ENCODE measurements at regions not wholly inside any gene's neighbourhood (a gene's known extent, or its start where the extent isn't known, plus 50 kb on each side); places are given as distances from the start of the nearest gene placed in this dataset.

GRCh38 chr13:38590230-38590629, 96.6 kb upstream of the FREM2 start:
- TF ChIP-seq KDM1A (IDR thresholded peaks at IDR 0.05; ENCODE audit: borderline replicate concordance) (no peak), E2F4 (IDR thresholded peaks at IDR 0.05; ENCODE audit: low read depth, low read length) (no peak), RFX5 (IDR thresholded peaks at IDR 0.05; ENCODE audit: low read depth, low read length) (no peak), CHD4 (IDR thresholded peaks at IDR 0.05) (no peak), JUNB (IDR thresholded peaks at IDR 0.05) (no peak), RCOR1 (conservative IDR thresholded peaks at IDR 0.05; ENCODE audit: low read depth, low read length) (no peak), MTA3 (IDR thresholded peaks at IDR 0.05; ENCODE audit: borderline replicate concordance, low read length) (no peak), EED (IDR thresholded peaks at IDR 0.05; ENCODE audit: low read depth) (no peak), NFIC (IDR thresholded peaks at IDR 0.05; ENCODE audit: low read depth, low read length) (no peak), SUZ12 (IDR thresholded peaks at IDR 0.05; ENCODE audit: unreplicated experiment) (no peak), IRF4 (IDR thresholded peaks at IDR 0.05; ENCODE audit: low read depth, low read length) (no peak), RAD21 (IDR thresholded peaks at IDR 0.05; ENCODE audit: insufficient read depth, low read depth, low read length) (no peak), POLR2AphosphoS2 (IDR thresholded peaks at IDR 0.05; ENCODE audit: low read depth, low read length) (no peak), PRDM15 (CRISPR knock-in tag; IDR thresholded peaks at IDR 0.05) (no peak), CEBPB (IDR thresholded peaks at IDR 0.05; ENCODE audit: borderline replicate concordance in 1 of 2, low read depth in 2 of 2, low read length in 2 of 2) (no peak), TCF12 (IDR thresholded peaks at IDR 0.05; ENCODE audit: low read depth, low read length) (no peak), SREBF1 (IDR thresholded peaks at IDR 0.05; ENCODE audit: low read length) (no peak)
- Histone ChIP-seq H3K4me3 (no peak overlapping the region), H2AFZ (ENCODE audit: control insufficient read depth, low read depth, low read length) (no peak overlapping the region), H3K79me2 (ENCODE audit: control insufficient read depth, insufficient read depth, low read length) (no peaks in the 10 kb centered on the region), H4K20me1 (ENCODE audit: control insufficient read depth, insufficient read depth) (no peaks in the 10 kb centered on the region), H3K4me1 (ENCODE audit: control insufficient read depth, insufficient read depth, low read length) (no peaks in the 10 kb centered on the region), H3K9ac (ENCODE audit: control insufficient read depth, insufficient read depth, low read length) (no peak overlapping the region), H3K4me2 (ENCODE audit: control insufficient read depth, insufficient read depth) (no peak overlapping the region), H3K36me3 (ENCODE audit: control insufficient read depth in 2 of 2, insufficient read depth in 2 of 2, low read length in 1 of 2) (no peaks in the 10 kb centered on the region), H3K27me3 (replicated peaks in 1 of 2; ENCODE audit: control insufficient read depth in 2 of 2, insufficient read depth in 2 of 2, low read length in 1 of 2) (no peaks in the 10 kb centered on the region), H3K9me3 (replicated peaks; ENCODE audit: control insufficient read depth, insufficient read depth, low read length) (no peaks in the 10 kb centered on the region), H3K27ac (ENCODE audit: control insufficient read depth, insufficient read depth) (no peak overlapping the region)
- FAIRE-seq, result no peak
- CTCF ChIA-PET, result interaction anchor here (1.0 to 1.3 kb wide), 2 partner anchors 8 to 14 kb away, joined by 3 read pairs; no protein-coding TSS in a partner anchor
- intact Hi-C loops (cut with micrococcal nuclease; ENCODE audit: unreplicated experiment) (no loop called here), in situ Hi-C loops (cut with MboI) (no loop called here)
- BruUV-seq (replicated peaks), result no TSS peak
- POLR2A ChIA-PET, result no interaction called here
- ATAC-seq, result no peak
- SMC1A ChIA-PET (ENCODE audit: uncharacterized antibody, unreplicated experiment), result interaction anchor here (0.6 to 1.3 kb wide), 2 partner anchors 173 to 284 kb away, joined by 3 to 4 read pairs; no protein-coding TSS in a partner anchor
- DNase-seq (ENCODE audit: low read depth, low spot score), result no peak
- 0% methylated on average over 2 of the region's 2 CpGs for WGBS (ENCODE audit: insufficient coverage, insufficient replicate concordance, low lambda C conversion rate, missing lambda C conversion rate)
- RAD21 ChIA-PET (ENCODE audit: unreplicated experiment), result interaction anchor here (0.7 kb wide), 1 partner anchor 112 kb away, joined by 3 read pairs; no protein-coding TSS in a partner anchor

Data from GM12878 (cell line).